ENCODE measurements at regions not wholly inside any gene's neighbourhood (a gene's known extent, or its start where the extent isn't known, plus 50 kb on each side); places are given as distances from the start of the nearest gene placed in this dataset.

DNA sequence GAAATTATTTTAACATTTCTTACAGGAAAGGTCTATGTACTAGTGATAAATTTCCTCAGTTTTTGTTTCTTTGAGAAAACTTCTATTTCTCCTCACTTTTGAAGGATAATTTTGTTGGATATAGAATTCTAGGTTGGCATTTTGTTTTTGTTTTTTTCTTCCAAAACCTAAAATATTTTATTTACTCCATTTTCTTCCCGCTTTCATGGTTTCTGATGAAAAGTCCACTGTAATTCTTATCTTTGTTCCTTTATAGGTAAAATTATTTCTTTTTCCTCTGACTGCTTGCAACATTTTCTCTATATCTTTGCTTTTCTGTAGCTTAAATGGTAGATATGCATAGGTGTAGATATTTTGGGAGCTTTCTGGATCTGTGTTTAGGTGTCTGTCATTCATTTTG is 153.9 kb upstream of the DSCAM start:
- in situ Hi-C loops (cut with HindIII; ENCODE audit: low sequenced_read_pairs): no loop called here
- TF ChIP-seq, protein P1, sequence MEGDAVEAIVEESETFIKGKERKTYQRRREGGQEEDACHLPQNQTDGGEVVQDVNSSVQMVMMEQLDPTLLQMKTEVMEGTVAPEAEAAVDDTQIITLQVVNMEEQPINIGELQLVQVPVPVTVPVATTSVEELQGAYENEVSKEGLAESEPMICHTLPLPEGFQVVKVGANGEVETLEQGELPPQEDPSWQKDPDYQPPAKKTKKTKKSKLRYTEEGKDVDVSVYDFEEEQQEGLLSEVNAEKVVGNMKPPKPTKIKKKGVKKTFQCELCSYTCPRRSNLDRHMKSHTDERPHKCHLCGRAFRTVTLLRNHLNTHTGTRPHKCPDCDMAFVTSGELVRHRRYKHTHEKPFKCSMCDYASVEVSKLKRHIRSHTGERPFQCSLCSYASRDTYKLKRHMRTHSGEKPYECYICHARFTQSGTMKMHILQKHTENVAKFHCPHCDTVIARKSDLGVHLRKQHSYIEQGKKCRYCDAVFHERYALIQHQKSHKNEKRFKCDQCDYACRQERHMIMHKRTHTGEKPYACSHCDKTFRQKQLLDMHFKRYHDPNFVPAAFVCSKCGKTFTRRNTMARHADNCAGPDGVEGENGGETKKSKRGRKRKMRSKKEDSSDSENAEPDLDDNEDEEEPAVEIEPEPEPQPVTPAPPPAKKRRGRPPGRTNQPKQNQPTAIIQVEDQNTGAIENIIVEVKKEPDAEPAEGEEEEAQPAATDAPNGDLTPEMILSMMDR (IDR thresholded peaks at IDR 0.05; ENCODE audit: low read depth, low read length): no peak
- no peak overlapping the region for H3K4me3 ChIP-seq (ENCODE audit: low read depth, low read length)
- DNase-seq (ENCODE audit: low read depth, low spot score): no peak

DNA sequence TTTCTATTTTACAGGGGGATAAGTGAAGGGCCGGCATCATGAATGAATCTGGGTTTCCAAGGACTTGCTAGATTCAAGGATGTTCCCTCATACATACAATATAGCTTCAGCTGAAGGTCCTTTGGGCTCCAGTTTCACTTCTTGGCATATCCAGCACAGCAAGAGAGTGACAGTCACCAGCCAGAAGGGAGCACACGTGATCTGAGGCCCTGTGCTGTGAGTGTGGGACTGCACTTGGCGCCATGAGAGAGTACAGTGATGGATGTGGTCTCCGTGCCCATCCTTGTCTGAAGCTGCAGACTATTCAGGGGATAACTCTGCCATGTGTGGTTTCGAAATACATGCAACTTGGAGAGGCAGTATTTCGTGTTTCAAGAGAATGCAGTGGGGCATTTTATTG is 159.7 kb upstream of the DSCAM start:
- in situ Hi-C loops (cut with HindIII; ENCODE audit: low sequenced_read_pairs): no loop called here
- no peak for DNase-seq (ENCODE audit: low read depth, low spot score)
- TF ChIP-seq, protein P1 (IDR thresholded peaks at IDR 0.05; ENCODE audit: low read depth, low read length): no peak
- H3K4me3 ChIP-seq (ENCODE audit: low read depth, low read length): no peak overlapping the region

DNA sequence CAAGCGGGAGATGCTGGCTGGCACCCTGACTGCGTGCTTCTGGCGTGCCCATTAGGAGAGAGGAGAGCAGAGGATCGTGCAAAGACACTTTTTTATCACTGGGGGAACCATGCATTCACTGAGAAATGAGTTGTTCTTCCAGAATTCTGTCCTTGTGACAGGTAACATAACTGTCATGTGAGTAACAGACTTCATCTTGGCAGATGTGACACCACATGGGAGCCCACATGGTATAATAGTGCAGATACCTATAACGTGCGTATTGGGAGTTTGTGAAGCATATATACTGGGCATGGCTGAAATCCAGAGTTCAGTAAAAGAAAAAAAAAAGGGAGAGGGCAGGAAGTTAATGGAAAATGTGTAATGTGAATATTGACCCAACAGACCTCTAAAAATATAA is 159.6 kb upstream of the BACE2 start:
- TF ChIP-seq, protein P1 (IDR thresholded peaks at IDR 0.05; ENCODE audit: low read depth, low read length): no peak
- in situ Hi-C loops (cut with HindIII; ENCODE audit: low sequenced_read_pairs): no loop called here
- H3K4me3 ChIP-seq (ENCODE audit: low read depth, low read length): no peak overlapping the region
- DNase-seq (ENCODE audit: low read depth, low spot score): no peak

DNA sequence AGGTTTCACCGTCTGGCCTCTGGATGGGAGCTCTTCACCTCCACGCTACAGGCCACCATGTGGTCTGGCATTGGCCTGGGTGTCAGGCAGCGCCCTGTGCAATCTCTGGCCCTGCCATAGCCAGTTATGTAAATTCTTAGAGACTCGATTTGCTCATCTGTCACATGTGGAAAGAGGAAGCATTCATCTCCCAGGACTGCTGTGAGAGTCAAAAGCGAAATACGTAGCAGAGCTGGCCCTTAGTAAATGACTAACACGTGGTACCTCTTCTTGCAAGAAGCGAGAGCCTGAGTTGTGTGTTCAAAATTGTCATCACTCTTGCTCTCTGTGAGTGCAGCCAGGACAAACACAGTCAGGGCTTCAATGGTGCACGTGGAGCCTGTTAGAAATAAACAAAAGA is 159.0 kb upstream of the BACE2 start:
- in situ Hi-C loops (cut with HindIII; ENCODE audit: low sequenced_read_pairs): no loop called here
- no peak overlapping the region for H3K4me3 ChIP-seq (ENCODE audit: low read depth, low read length)
- DNase-seq (ENCODE audit: low read depth, low spot score): no peak
- TF ChIP-seq, protein P1 (IDR thresholded peaks at IDR 0.05; ENCODE audit: low read depth, low read length): no peak

DNA sequence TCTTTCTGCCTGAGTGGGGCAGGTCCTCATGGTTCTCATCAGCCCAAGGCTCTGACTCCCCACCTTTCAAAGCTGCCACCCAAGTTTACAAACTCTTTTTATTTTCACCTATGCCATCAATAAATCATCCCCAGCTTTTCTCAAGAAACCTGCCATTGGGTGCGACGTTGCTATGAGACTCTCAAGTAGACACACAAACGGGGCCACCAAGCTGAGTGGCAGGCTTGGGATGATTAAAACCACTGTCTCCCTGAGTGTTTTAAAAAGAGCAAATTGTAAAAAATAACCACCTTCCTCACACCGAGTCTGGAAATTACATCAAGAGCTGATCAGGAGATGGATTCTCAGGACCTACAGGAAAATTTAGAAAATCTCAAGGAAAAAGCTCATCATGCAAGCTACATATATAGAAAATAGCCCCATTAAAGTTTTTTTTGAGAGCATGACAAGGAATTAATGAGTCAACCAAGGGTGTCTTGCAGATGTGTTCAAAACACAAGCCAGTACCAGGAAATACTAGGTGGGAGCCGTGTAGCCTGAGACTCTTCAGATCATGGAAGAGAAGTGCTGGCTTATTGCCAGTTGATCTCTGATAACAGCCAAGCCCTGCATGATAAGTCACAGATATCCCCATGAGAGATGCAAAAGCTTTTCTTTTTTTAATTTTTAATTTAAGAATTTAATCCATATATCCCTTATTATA is 158.4 kb upstream of the BACE2 start:
- TF ChIP-seq, protein P1 (IDR thresholded peaks at IDR 0.05; ENCODE audit: low read depth, low read length): no peak
- no peak overlapping the region for H3K4me3 ChIP-seq (ENCODE audit: low read depth, low read length)
- in situ Hi-C loops (cut with HindIII; ENCODE audit: low sequenced_read_pairs): no loop called here
- no peak for DNase-seq (ENCODE audit: low read depth, low spot score)

DNA sequence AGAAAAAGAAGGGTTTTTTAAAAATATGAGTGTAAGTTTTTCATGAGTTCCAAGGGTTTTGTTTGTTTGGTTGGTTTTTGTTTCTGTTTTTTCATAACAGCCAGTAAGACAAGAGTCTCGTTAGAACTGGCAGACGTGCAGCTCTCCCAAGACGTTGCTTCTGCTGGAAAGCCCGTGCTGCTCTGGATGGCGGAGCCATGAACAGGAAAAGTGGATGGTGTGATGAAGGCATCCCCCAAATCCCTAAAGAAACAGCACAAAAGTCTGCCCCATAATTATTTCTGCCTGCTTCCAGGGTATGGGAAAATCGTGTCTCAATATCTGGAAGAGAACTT is 157.9 kb upstream of the BACE2 start:
- in situ Hi-C loops (cut with HindIII; ENCODE audit: low sequenced_read_pairs): no loop called here

More for the DNA sequence above, 157.9 kb upstream of the BACE2 start:
- TF ChIP-seq, protein P1 (IDR thresholded peaks at IDR 0.05; ENCODE audit: low read depth, low read length): no peak
- no peak for DNase-seq (ENCODE audit: low read depth, low spot score)
- H3K4me3 ChIP-seq (ENCODE audit: low read depth, low read length): no peak overlapping the region
